ENCODE measurements at regions not wholly inside any gene's neighbourhood (a gene's known extent, or its start where the extent isn't known, plus 50 kb on each side); places are given as distances from the start of the nearest gene placed in this dataset.

- no peak for TF ChIP-seq CTCF (IDR thresholded peaks at IDR 0.05)
- TF ChIP-seq POLR2AphosphoS5 (IDR thresholded peaks at IDR 0.05; ENCODE audit: insufficient read depth in 1 of 2, low read depth in 1 of 2), result no peak
Measured at GRCh38 chr15:79721256-79721655, 175.6 kb downstream of the MTHFS start.
